ENCODE measurements at regions not wholly inside any gene's neighbourhood (a gene's known extent, or its start where the extent isn't known, plus 50 kb on each side); places are given as distances from the start of the nearest gene placed in this dataset.

DNA sequence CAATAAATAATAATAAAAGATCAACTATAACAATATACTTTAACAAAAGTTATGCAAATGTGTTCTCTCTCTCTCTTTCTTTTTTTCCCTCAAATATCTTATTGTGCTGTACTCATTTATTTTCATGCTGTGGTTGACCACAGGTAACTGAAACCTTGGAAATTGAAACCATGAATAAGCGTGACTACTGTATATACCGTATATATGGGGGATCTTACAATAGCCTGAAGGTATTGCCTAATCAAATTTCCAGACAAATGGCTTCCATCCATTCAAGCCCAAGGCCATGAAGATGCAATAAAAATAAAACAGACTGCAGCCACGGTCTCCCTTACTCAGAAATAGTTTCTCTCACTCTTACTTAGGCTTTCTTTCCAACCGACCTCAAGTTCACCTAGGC, 98.3 kb downstream of the SLITRK6 start:
- TF ChIP-seq EZH2phosphoT487 (IDR thresholded peaks at IDR 0.05; ENCODE audit: borderline replicate concordance) = no peak
- TF ChIP-seq, protein P1, sequence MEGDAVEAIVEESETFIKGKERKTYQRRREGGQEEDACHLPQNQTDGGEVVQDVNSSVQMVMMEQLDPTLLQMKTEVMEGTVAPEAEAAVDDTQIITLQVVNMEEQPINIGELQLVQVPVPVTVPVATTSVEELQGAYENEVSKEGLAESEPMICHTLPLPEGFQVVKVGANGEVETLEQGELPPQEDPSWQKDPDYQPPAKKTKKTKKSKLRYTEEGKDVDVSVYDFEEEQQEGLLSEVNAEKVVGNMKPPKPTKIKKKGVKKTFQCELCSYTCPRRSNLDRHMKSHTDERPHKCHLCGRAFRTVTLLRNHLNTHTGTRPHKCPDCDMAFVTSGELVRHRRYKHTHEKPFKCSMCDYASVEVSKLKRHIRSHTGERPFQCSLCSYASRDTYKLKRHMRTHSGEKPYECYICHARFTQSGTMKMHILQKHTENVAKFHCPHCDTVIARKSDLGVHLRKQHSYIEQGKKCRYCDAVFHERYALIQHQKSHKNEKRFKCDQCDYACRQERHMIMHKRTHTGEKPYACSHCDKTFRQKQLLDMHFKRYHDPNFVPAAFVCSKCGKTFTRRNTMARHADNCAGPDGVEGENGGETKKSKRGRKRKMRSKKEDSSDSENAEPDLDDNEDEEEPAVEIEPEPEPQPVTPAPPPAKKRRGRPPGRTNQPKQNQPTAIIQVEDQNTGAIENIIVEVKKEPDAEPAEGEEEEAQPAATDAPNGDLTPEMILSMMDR (conservative IDR thresholded peaks at IDR 0.05; ENCODE audit: low read length) = no peak
- no peak overlapping the region for H3K4me3 ChIP-seq (ENCODE audit: low read length, poor library complexity, severe bottlenecking)
- H3K79me2 ChIP-seq (ENCODE audit: insufficient read depth, low read length) = no peaks in the 10 kb centered on the region
- H3F3A ChIP-seq (ENCODE audit: low read depth) = no peaks in the 10 kb centered on the region
- peaks cover 18% of the 10 kb centered on the region for H3K4me1 ChIP-seq (ENCODE audit: insufficient read depth, low read length, poor library complexity, severe bottlenecking)
- no peaks in the 10 kb centered on the region for H3K27me3 ChIP-seq (ENCODE audit: insufficient read depth, low read length, poor library complexity, severe bottlenecking)
- H3K9ac ChIP-seq (ENCODE audit: low read depth, low read length, poor library complexity, severe bottlenecking) = no peak overlapping the region
- H4K20me1 ChIP-seq (ENCODE audit: insufficient read depth, low read length, poor library complexity, severe bottlenecking) = no peaks in the 10 kb centered on the region
- H3K36me3 ChIP-seq (ENCODE audit: insufficient read depth, low read length) = no peaks in the 10 kb centered on the region
- H3K9me3 ChIP-seq (ENCODE audit: insufficient read depth, low read depth, low read length) = peaks cover 7% of the 10 kb centered on the region; the same call in 1 of the 2 replicates
- H3K9me2 ChIP-seq (replicated peaks; ENCODE audit: low read depth, low read length) = no peaks in the 10 kb centered on the region
- peak overlapping the region; percentile 42 for H3K4me2 ChIP-seq (ENCODE audit: low read depth, low read length, poor library complexity, severe bottlenecking)
- no peak overlapping the region; the same call in 1 of the 2 replicates for H2AFZ ChIP-seq (ENCODE audit: low read length)

GRCh38 chr13:85698256-85698655, 101.0 kb downstream of the SLITRK6 start:
- H4K20me1 ChIP-seq (ENCODE audit: insufficient read depth, low read length, poor library complexity, severe bottlenecking) = no peaks in the 10 kb centered on the region
- no peaks in the 10 kb centered on the region for H3K27me3 ChIP-seq (ENCODE audit: insufficient read depth, low read length, poor library complexity, severe bottlenecking)
- 0 out of 2 replicates have a peak overlapping the region, but pooled peaks have one; percentile 11 for H2AFZ ChIP-seq (ENCODE audit: low read length)
- no peaks in the 10 kb centered on the region for H3K9me2 ChIP-seq (replicated peaks; ENCODE audit: low read depth, low read length)
- no peak overlapping the region for H3K4me2 ChIP-seq (ENCODE audit: low read depth, low read length, poor library complexity, severe bottlenecking)
- peaks cover 7% of the 10 kb centered on the region; the same call in 1 of the 2 replicates for H3K9me3 ChIP-seq (ENCODE audit: insufficient read depth, low read depth, low read length)
- H3K9ac ChIP-seq (ENCODE audit: low read depth, low read length, poor library complexity, severe bottlenecking) = no peak overlapping the region
- peaks cover 9% of the 10 kb centered on the region; the same call in 1 of the 2 replicates for H3F3A ChIP-seq (ENCODE audit: low read depth)
- no peaks in the 10 kb centered on the region for H3K79me2 ChIP-seq (ENCODE audit: insufficient read depth, low read length)
- TF ChIP-seq EZH2phosphoT487 (IDR thresholded peaks at IDR 0.05; ENCODE audit: borderline replicate concordance) = no peak
- TF ChIP-seq, protein P1 (conservative IDR thresholded peaks at IDR 0.05; ENCODE audit: low read length) = no peak
- H3K36me3 ChIP-seq (ENCODE audit: insufficient read depth, low read length) = no peaks in the 10 kb centered on the region
- H3K4me1 ChIP-seq (ENCODE audit: insufficient read depth, low read length, poor library complexity, severe bottlenecking) = peaks cover 33% of the 10 kb centered on the region
- no peak overlapping the region for H3K4me3 ChIP-seq (ENCODE audit: low read length, poor library complexity, severe bottlenecking)

DNA sequence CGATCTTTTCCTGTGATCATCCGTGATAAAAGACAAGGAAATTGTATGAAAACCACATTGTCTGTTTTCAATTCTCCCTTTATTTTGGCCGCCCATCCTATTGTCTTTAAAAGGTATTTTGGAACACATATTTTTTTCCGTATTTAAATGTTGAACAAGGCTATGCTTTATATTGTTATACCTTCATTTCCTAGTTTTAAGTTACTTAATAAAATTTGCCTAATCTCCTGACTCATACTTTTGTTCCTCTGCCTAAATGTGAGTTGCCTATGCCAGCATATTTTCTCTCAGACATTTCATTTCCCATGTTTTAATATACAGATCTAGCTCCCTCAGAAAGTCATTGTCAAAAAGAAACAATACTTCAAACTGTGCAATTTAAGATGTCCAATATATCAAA, 104.2 kb downstream of the SLITRK6 start:
- Histone ChIP-seq H2AFZ (ENCODE audit: low read length) (0 out of 2 replicates have a peak overlapping the region, but pooled peaks have one; percentile 79), H3F3A (ENCODE audit: low read depth) (peaks cover 9% of the 10 kb centered on the region; the same call in 1 of the 2 replicates), H3K9ac (ENCODE audit: low read depth, low read length, poor library complexity, severe bottlenecking) (no peak overlapping the region), H3K4me1 (ENCODE audit: insufficient read depth, low read length, poor library complexity, severe bottlenecking) (peaks cover 24% of the 10 kb centered on the region), H3K79me2 (ENCODE audit: insufficient read depth, low read length) (no peaks in the 10 kb centered on the region), H3K27me3 (ENCODE audit: insufficient read depth, low read length, poor library complexity, severe bottlenecking) (no peaks in the 10 kb centered on the region), H3K4me2 (ENCODE audit: low read depth, low read length, poor library complexity, severe bottlenecking) (no peak overlapping the region), H3K36me3 (ENCODE audit: insufficient read depth, low read length) (no peaks in the 10 kb centered on the region), H3K9me2 (replicated peaks; ENCODE audit: low read depth, low read length) (no peaks in the 10 kb centered on the region), H3K9me3 (ENCODE audit: insufficient read depth, low read depth, low read length) (peaks cover 7% of the 10 kb centered on the region; the same call in 1 of the 2 replicates), H4K20me1 (ENCODE audit: insufficient read depth, low read length, poor library complexity, severe bottlenecking) (no peaks in the 10 kb centered on the region), H3K4me3 (ENCODE audit: low read length, poor library complexity, severe bottlenecking) (no peak overlapping the region)
- no peak for TF ChIP-seq EZH2phosphoT487 (IDR thresholded peaks at IDR 0.05; ENCODE audit: borderline replicate concordance)
